HUES64 (cell line): ENCODE measurements at regions not wholly inside any gene's neighbourhood (a gene's known extent, or its start where the extent isn't known, plus 50 kb on each side); places are given as distances from the start of the nearest gene placed in this dataset.

ENCODE experiments used
- H3K27ac ChIP-seq: 2 replicates; pipeline ENCODE4 v1.7.0; 2013; ENCODE audit warnings: low read depth, low read length, inconsistent platforms
- H3K27me3 ChIP-seq: 2 replicates; pipeline ENCODE4 v1.6.1; 2013; ENCODE audit warnings: mild to moderate bottlenecking, low read length; ENCODE audit not compliant: insufficient read depth
- H3K36me3 ChIP-seq: 2 replicates; pipeline ENCODE4 v1.6.1; 2013; ENCODE audit warnings: mild to moderate bottlenecking, low read length; ENCODE audit not compliant: insufficient read depth
- H3K4me1 ChIP-seq: 2 replicates; pipeline ENCODE4 v1.6.1; 2013; ENCODE audit warnings: mild to moderate bottlenecking, low read length, moderate library complexity; ENCODE audit not compliant: insufficient read depth
- H3K4me3 ChIP-seq: 2 replicates; pipeline ENCODE4 v1.5.1; 2013; ENCODE audit warnings: mild to moderate bottlenecking, low read length, moderate library complexity
- H3K9ac ChIP-seq: 2 replicates; pipeline ENCODE4 v1.6.1; 2013; ENCODE audit warnings: mild to moderate bottlenecking, low read depth, low read length
- H3K9me3 ChIP-seq: 2 replicates; pipeline ENCODE4 v1.6.1; 2013; ENCODE audit warnings: low read depth, low read length; ENCODE audit not compliant: insufficient read depth
- WGBS: fragments of 150-250, 120-280 bp; methylation state at CpG from one replicate; pipeline ENCODE4 v1.1.7; 2013; ENCODE audit warnings: missing lambda C conversion rate; 5-methylcytosine and 5-hydroxymethylcytosine counted together

DNA sequence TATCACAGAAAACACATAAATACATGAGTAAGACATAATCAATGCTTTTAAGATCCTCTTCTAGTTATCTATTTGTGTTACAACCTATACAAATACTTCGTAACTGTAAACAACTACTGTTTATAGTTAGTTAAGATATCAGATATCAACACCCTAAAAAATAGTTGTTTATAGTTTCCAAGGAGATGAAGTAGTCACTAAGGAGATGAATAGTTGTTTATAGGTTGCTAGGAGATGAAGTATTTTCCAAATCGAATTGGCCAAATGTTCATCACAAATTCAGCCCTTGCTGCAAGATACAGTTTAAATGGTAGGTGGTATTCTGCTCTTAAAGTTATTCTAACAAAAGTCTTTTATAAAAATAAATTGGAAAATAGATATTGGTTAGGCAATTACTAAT, 618.2 kb upstream of the PCDH10 start:
- Histone ChIP-seq H3K9me3 (no peaks in the 10 kb centered on the region), H3K4me1 (no peaks in the 10 kb centered on the region), H3K9ac (no peak overlapping the region), H3K27me3 (no peaks in the 10 kb centered on the region), H3K4me3 (no peak overlapping the region), H3K27ac (no peak overlapping the region), H3K36me3 (no peaks in the 10 kb centered on the region)
- WGBS = 94% methylated on average over 1 of the region's 2 CpGs

DNA sequence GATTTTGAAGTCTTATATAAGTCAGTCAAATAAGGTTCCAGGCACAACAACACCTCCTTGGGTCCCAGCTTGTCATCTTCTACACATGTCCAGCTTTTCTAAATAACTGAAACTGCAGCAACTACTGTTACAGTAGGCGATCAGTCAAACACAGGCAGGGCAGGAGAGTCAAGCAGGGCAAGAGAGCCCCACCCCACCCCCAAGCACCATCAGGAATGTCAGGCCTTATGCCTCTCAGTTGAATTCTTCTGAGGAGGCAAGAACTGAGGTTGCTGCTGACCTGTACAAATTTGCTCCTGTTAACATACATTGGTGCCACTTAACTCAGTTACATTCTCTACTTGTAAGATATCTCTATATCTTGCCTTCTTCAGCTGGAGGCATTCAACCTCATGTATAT, 608.8 kb upstream of the PCDH10 start:
- Histone ChIP-seq H3K4me3 (no peak overlapping the region), H3K27ac (no peak overlapping the region), H3K27me3 (no peaks in the 10 kb centered on the region), H3K9ac (no peak overlapping the region), H3K36me3 (no peaks in the 10 kb centered on the region), H3K4me1 (no peaks in the 10 kb centered on the region), H3K9me3 (peaks cover 26% of the 10 kb centered on the region)
- WGBS = 93% methylated on average over 1 of the region's 1 CpG

DNA sequence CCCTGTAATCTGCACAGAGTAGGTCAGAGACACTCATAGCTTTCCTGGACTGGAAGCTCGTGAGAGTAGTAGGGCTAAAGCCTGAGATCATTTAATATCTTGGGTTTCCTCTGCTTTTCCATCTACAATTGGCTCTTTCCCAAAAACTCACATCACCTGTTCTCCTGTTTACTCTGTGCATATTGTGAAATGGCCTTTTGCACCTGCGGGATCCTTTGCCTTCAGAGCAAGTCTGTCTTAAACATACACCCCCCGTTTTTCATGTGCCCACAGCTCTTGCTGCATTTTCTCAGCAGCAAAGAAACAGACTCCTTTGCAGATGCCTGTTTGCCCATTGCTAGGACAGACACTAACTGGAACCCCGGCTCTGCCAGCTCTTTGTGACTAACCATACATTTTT, 608.3 kb upstream of the PCDH10 start:
- 92% methylated on average over 4 of the region's 4 CpGs for WGBS
- H3K36me3 ChIP-seq = no peaks in the 10 kb centered on the region
- H3K27me3 ChIP-seq = no peaks in the 10 kb centered on the region
- no peaks in the 10 kb centered on the region for H3K4me1 ChIP-seq
- H3K27ac ChIP-seq = no peak overlapping the region
- no peak overlapping the region for H3K4me3 ChIP-seq
- H3K9me3 ChIP-seq = peaks cover 26% of the 10 kb centered on the region
- no peak overlapping the region for H3K9ac ChIP-seq

DNA sequence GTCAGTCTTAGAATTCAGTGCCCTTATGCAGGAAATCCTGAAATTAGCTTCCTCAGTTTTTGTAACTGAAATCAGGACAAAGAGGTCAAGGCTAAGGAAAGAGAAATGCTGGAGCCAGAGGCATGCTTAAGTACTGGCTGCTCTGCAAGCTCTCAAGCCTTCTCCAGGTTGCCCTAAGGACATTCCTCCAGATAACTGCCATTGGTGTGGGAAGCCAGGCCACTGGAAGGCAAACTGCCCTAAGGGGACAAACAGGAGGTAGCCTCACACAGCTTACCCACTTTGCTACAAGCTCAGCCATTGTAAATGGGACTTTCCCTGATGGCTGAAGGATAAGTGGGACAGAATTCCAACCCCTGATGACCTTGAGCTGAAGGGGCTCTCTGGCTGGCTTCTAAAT, 606.9 kb upstream of the PCDH10 start:
- Histone ChIP-seq H3K36me3 (no peaks in the 10 kb centered on the region), H3K4me3 (no peak overlapping the region), H3K27ac (no peak overlapping the region), H3K9ac (no peak overlapping the region), H3K27me3 (no peaks in the 10 kb centered on the region), H3K4me1 (no peaks in the 10 kb centered on the region), H3K9me3 (peaks cover 26% of the 10 kb centered on the region)

DNA sequence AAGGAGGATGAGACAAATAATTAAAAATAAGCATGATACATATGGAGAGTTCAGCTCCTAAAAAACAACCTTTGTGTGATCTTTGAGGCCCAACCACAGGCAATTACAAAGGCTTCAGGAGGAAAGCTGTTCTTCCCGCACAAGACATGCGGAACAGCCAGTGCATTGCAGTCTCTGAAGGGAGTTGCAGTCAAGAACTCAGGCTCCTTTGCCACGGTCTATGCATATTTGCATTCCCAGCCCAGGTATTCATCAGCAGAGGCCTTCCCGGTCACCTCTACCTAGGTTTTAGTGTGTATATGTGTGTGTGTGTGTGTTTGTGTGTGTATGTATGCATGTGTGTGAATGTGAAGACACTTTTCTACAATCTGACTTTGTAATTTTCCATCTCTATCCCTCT, 600.6 kb upstream of the PCDH10 start:
- Histone ChIP-seq H3K4me1 (no peaks in the 10 kb centered on the region), H3K27me3 (no peaks in the 10 kb centered on the region), H3K4me3 (no peak overlapping the region), H3K36me3 (no peaks in the 10 kb centered on the region), H3K27ac (no peak overlapping the region), H3K9me3 (peaks cover 10% of the 10 kb centered on the region), H3K9ac (no peak overlapping the region)
- 91% methylated on average over 3 of the region's 4 CpGs for WGBS

DNA sequence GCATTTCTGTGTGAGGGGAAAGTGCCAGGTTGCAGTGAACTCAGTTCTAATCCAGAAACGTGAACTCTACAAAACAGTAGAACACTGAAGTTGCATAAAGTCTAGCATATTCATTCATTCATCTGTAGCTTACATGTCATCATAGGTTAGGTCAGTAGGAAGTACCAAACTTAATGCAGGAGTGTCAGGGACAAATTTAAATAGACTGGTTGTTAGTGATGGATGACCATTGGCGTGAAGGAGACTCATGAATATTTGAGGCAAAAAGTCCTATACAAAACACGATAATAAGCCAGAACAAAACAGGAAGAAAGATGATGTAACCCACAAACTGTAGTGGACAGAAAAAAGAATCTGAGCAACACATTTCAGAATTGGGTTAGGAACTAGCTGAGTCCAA, 592.8 kb upstream of the PCDH10 start:
- Histone ChIP-seq H3K9me3 (0 out of 2 replicates have a peak, but pooled peaks cover 2% of the 10 kb centered on the region), H3K36me3 (no peaks in the 10 kb centered on the region), H3K4me1 (no peaks in the 10 kb centered on the region), H3K27ac (no peak overlapping the region), H3K27me3 (no peaks in the 10 kb centered on the region), H3K4me3 (no peak overlapping the region), H3K9ac (no peak overlapping the region)
- 89% methylated on average over 3 of the region's 3 CpGs for WGBS

DNA sequence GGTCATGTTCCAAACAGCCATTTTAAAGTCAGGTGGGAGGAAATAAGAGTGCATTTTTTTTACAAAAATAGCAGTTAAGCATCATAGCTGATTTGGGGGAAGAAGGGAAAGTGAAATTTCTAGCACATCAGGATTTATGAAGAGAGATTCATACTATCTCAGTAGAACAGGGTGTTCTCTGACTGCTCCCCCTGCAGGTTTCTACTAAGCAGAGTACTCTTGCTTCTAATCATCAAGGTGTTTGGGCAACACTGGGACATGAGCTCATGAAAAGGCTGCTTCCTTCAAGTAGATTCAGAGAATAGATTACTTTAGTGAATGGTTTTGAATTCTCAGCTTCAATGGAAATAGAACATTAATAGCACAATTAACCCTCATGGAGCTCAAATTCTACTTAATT, 591.4 kb upstream of the PCDH10 start:
- Histone ChIP-seq H3K9ac (no peak overlapping the region), H3K4me1 (no peaks in the 10 kb centered on the region), H3K9me3 (0 out of 2 replicates have a peak, but pooled peaks cover 2% of the 10 kb centered on the region), H3K4me3 (no peak overlapping the region), H3K36me3 (no peaks in the 10 kb centered on the region), H3K27me3 (no peaks in the 10 kb centered on the region), H3K27ac (no peak overlapping the region)

DNA sequence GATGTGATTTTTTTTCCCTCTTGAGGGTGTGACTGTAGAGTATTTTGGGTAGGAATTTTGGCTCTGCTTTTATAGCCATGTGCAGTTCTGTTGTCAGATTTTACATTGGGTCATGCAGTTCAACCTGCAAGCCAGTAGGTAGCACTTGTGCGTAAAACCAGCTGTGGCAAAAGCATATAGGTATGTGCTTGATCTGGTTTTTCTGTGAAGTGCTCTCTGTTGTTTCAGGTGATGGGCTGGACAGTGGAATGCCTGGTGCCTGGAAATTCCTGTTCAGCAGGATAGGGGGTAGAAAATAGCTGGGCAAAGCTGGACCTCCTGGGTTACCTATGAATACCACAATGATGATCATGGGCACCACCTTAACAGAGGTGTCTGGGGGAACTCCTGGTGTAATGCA, 584.2 kb upstream of the PCDH10 start:
- Histone ChIP-seq H3K4me3 (no peak overlapping the region), H3K27me3 (no peaks in the 10 kb centered on the region), H3K9ac (no peak overlapping the region), H3K9me3 (no peaks in the 10 kb centered on the region), H3K27ac (no peak overlapping the region), H3K4me1 (no peaks in the 10 kb centered on the region), H3K36me3 (no peaks in the 10 kb centered on the region)
- WGBS = 94% methylated on average over 1 of the region's 1 CpG

DNA sequence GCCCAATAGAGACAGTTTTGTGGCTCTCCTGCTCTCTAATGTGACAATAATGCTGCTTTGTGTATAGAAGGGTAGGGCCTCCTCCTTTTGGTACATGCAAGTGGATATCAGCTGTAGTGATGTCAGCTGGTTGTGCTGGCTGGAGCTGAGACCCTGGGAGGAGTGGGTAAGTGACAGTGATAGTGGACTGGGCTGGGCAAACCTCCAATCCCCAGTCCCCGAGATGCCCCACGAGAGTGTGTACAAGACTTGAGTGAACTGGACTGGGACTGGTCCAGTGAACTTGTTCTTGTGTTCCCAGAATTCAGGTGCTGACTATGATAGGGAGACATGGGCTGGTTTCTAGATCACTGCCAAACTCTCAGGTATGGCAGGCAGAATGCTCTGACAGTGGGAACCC, 583.6 kb upstream of the PCDH10 start:
- no peak overlapping the region for H3K4me3 ChIP-seq
- WGBS = 94% methylated on average over 2 of the region's 2 CpGs
- no peak overlapping the region for H3K9ac ChIP-seq
- H3K27ac ChIP-seq = no peak overlapping the region
- no peaks in the 10 kb centered on the region for H3K27me3 ChIP-seq
- H3K36me3 ChIP-seq = no peaks in the 10 kb centered on the region
- no peaks in the 10 kb centered on the region for H3K9me3 ChIP-seq
- H3K4me1 ChIP-seq = no peaks in the 10 kb centered on the region

DNA sequence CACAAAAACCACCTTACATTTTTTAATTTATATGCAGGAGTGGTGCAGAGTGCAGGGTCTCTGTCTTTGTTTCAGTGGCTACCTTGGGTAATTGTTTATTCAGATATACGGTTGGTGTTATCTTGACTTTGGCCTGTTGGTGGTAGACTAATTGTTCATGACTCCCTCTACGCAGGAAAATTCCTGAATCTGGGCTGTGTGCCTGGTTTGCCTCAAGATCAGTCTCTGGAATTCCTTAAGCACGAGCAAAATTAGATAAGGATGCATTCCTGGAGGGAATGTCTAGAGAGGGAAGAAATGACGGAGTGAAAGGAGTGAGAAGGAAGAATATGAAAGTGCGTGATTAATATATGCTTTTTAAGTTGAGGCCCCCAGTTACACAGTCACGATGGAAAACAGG, 576.9 kb upstream of the PCDH10 start:
- H3K27me3 ChIP-seq = no peaks in the 10 kb centered on the region
- no peaks in the 10 kb centered on the region for H3K4me1 ChIP-seq
- H3K27ac ChIP-seq = no peak overlapping the region
- WGBS = 85% methylated on average over 5 of the region's 6 CpGs
- H3K36me3 ChIP-seq = no peaks in the 10 kb centered on the region
- no peak overlapping the region for H3K9ac ChIP-seq
- H3K9me3 ChIP-seq = no peaks in the 10 kb centered on the region
- no peak overlapping the region for H3K4me3 ChIP-seq

DNA sequence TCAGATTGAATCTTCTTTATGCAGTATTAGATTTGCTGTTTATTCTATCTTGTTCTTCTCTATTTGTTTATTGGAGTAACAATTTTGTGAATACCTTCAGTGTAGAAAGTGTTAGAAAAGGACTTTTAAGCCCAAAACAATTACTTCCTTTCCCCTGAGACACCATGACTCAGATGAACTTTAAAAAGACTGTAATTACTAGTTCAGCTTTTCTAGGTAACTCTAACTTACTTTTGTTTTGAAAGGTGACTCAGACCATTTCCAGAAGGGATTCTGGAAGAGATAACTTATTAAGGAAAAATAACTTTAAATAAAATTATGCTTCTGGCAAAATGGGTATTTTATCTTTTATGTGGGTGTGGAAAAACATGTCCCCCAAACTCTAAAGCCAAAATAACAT, 561.5 kb upstream of the PCDH10 start:
- Histone ChIP-seq H3K36me3 (no peaks in the 10 kb centered on the region; the same call in 1 of the 2 replicates), H3K9ac (no peak overlapping the region), H3K9me3 (peaks cover 26% of the 10 kb centered on the region), H3K4me1 (no peaks in the 10 kb centered on the region; the same call in 1 of the 2 replicates), H3K27ac (no peak overlapping the region), H3K4me3 (no peak overlapping the region), H3K27me3 (no peaks in the 10 kb centered on the region)

DNA sequence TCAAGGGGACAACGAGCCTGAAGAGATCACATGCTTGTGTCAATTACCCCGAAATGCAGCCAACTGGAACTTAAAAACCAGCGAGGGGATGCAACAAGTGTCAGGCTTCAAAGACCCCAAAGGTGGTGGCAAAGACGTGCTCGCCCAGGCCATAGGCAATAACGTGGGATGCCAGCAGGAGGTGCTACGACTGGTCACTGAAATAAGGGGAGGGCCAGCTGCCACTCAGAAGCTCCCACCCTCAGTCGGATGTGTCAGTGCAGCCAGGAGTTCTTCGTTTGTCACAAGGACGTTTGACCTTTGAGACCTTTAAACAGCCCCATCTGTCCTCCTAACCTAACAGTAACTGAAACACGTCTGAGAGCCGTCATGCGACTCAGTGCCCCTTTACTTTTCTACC, 556.8 kb upstream of the PCDH10 start:
- no peaks in the 10 kb centered on the region for H3K36me3 ChIP-seq
- H3K9me3 ChIP-seq = no peaks in the 10 kb centered on the region
- no peak overlapping the region for H3K4me3 ChIP-seq
- no peak overlapping the region for H3K27ac ChIP-seq
- H3K4me1 ChIP-seq = no peaks in the 10 kb centered on the region; the same call in 1 of the 2 replicates
- 93% methylated on average over 13 of the region's 13 CpGs for WGBS
- H3K9ac ChIP-seq = no peak overlapping the region
- H3K27me3 ChIP-seq = no peaks in the 10 kb centered on the region
